DND-41 (cell line): ENCODE measurements at regions not wholly inside any gene's neighbourhood (a gene's known extent, or its start where the extent isn't known, plus 50 kb on each side); places are given as distances from the start of the nearest gene placed in this dataset.
"Not testable (repeated sequence)": the region's sequence is repeated elsewhere in the genome, so short reads cannot be mapped to it uniquely, and the experiment has no call there.

ENCODE experiments used
- ATAC-seq: fragments of 200-7000 bp; cut with Tn5 transposase; 3 replicates; pipeline ENCODE4 v1.9.1; 2021; ENCODE audit warnings: low read depth; ENCODE audit not compliant: insufficient read depth
- DNase-seq: peaks from one replicate; pipeline ENCODE4 v3.0.0-alpha.2; 2020
- H2AFZ ChIP-seq: 2 replicates; pipeline ENCODE4 v1.6.0; 2012; ENCODE audit warnings: low read depth, low read length
- H3K27ac ChIP-seq: 2 replicates; pipeline ENCODE4 v1.5.1; 2012; ENCODE audit warnings: low read length, inconsistent platforms
- H3K27me3 ChIP-seq: fragments of 200-600 bp; sonication (generic); 2 replicates; pipeline ENCODE4 v1.6.0; 2012; ENCODE audit warnings: low read length, mild to moderate bottlenecking, inconsistent platforms; ENCODE audit not compliant: insufficient read depth, poor library complexity
- H3K36me3 ChIP-seq: 2 replicates; pipeline ENCODE4 v1.5.1; 2012; ENCODE audit warnings: low read length, inconsistent platforms; ENCODE audit not compliant: insufficient read depth
- H3K4me1 ChIP-seq: 2 replicates; pipeline ENCODE4 v1.5.1; 2012; ENCODE audit warnings: mild to moderate bottlenecking, low read length; ENCODE audit not compliant: insufficient read depth
- H3K4me2 ChIP-seq: 2 replicates; pipeline ENCODE4 v1.6.0; 2012; ENCODE audit warnings: mild to moderate bottlenecking, moderate library complexity, low read length, inconsistent platforms; ENCODE audit not compliant: insufficient read depth
- H3K4me3 ChIP-seq, 2 experiments: fragments of 200-600 bp in 1 of 2; shearing (Covaris generic) in 1 of 2; 2 replicates each; pipeline ENCODE4 v1.5.1; 2012 to 2016; ENCODE audit warnings: inconsistent platforms in 2 of 2, low read length in 2 of 2, mild to moderate bottlenecking in 2 of 2, low read depth in 1 of 2, moderate library complexity in 1 of 2
- H3K79me2 ChIP-seq: 2 replicates; pipeline ENCODE4 v1.6.0; 2012; ENCODE audit warnings: low read length, inconsistent platforms; ENCODE audit not compliant: insufficient read depth
- H3K9ac ChIP-seq: 2 replicates; pipeline ENCODE4 v1.6.0; 2012; ENCODE audit warnings: low read depth, mild to moderate bottlenecking, inconsistent platforms, low read length, moderate library complexity
- H3K9me3 ChIP-seq: 2 replicates; pipeline ENCODE4 v1.5.1; 2012; ENCODE audit warnings: low read length, moderate library complexity, mild to moderate bottlenecking, inconsistent platforms; ENCODE audit not compliant: insufficient read depth, severe bottlenecking
- H4K20me1 ChIP-seq: 2 replicates; pipeline ENCODE4 v1.6.0; 2012; ENCODE audit warnings: low read length; ENCODE audit not compliant: insufficient read depth

DNA sequence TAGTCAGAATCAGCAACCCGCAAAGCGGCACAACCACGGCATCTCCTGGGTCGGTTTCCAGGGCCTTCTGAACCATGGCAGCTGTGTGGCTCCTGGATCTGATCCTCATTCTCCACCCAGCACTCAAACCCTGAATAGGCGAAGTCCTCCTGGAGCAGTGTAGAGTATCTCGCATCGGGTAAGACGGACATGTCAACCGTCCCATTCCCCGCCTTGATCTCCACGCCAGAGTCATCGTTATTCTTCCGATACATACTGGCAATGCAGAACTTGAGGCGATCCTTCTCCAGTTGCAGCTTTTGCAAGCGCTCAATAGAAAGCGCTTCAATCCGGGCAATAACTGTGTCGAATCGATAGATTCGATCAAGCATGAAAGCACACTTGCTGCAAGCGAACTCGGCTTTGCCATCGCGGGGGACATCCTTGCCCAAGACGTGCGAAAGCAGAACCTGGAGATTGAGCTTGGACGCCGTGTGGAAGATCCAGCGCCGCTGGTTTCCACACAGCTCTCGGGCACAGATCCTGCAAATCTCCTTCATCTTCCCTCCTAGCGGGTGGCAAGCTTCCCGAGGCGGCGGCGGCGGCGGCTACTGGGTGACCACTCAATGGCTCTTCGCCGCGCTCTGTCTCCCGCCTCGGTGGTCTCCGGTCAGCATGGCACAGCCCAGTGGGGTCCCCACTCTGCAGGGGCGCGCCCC, 142.9 kb downstream of the NBPF8 start:
- not testable (repeated sequence) for H3K27me3 ChIP-seq, H3K27ac ChIP-seq, DNase-seq, H3K36me3 ChIP-seq, H3K79me2 ChIP-seq, H3K9me3 ChIP-seq, H4K20me1 ChIP-seq
- ATAC-seq, result peak; percentile 6
- Histone ChIP-seq H3K4me1 (peaks cover 27% of the 10 kb centered on the region), H2AFZ (peak overlapping the region; percentile 25; the same call in 1 of the 2 replicates), H3K9ac (peak overlapping the region; percentile 42), H3K4me3 (peak overlapping the region in 1 of 2 experiments; percentile 54; a peak in 2 of 4 replicates), H3K4me2 (peak overlapping the region; percentile 68)

- H3K4me1 ChIP-seq, result peaks cover 27% of the 10 kb centered on the region
- not testable (repeated sequence) for H3K9me3 ChIP-seq, H3K36me3 ChIP-seq, H3K79me2 ChIP-seq, H3K27me3 ChIP-seq, H4K20me1 ChIP-seq
- ATAC-seq (peak; percentile 90), DNase-seq (peak; percentile 78)
- peak overlapping the region; percentile 83 for H2AFZ ChIP-seq
- peak overlapping the region; percentile 40; the same call in 1 of the 2 replicates for H3K9ac ChIP-seq
- H3K4me3 ChIP-seq, result peak overlapping the region; percentile 21 to 66; a peak in 3 of 4 replicates
- H3K4me2 ChIP-seq, result peak overlapping the region; percentile 56; the same call in 1 of the 2 replicates
- H3K27ac ChIP-seq, result peak overlapping the region; percentile 59
Observed at GRCh38 chr1:120558303-120559060, 143.6 kb downstream of the NBPF8 start.

DNA sequence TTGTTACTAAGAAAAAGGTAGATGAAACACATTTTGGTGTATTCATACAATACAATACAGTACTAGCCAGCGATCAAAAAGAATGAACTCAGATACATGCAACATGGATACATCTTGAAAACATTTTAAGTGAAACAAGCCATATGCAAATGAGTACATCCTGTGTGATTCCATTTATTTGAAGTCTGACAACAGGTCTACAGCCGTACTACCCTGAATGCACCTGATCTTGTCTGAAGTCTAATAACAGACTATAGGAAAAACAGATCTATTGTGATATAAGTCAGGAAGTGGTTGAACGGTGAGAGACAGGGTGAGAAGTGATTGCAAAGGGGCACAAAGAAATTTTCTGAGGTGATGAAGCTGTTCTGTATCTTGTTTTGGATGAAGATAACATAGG, 146.9 kb downstream of the NBPF8 start:
- ATAC-seq, result peak; percentile 33
- not testable (repeated sequence) for H3K9ac ChIP-seq, H3K4me3 ChIP-seq, H3K27me3 ChIP-seq, H3K36me3 ChIP-seq, H3K27ac ChIP-seq, H2AFZ ChIP-seq, H4K20me1 ChIP-seq, H3K9me3 ChIP-seq, H3K79me2 ChIP-seq
- H3K4me1 ChIP-seq, result peaks cover 17% of the 10 kb centered on the region
- peak overlapping the region; percentile 31; the same call in 1 of the 2 replicates for H3K4me2 ChIP-seq
- peak; percentile 15 for DNase-seq

DNA sequence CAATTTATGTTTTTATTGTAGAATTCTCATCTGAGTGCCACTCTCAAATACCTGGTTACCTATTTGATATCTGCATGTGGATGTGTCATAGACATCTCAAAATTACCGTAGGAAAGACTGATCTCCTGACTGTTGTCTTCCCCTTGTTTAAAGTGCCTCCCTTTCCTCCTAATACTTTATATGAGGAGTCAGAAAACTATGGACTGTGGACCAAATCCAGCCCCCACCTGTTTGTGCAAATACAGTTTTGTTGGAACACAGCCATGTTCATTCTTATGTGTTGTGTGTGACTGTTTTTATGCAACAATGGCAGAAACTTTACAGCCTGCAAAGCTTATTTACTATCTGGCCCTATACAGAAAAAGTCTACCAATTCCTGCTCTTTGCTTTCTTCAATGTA, 150.6 kb downstream of the NBPF8 start:
- H2AFZ ChIP-seq, H3K27me3 ChIP-seq, H3K4me1 ChIP-seq, H3K9ac ChIP-seq, H3K9me3 ChIP-seq, H3K27ac ChIP-seq, H3K4me3 ChIP-seq, DNase-seq, H3K79me2 ChIP-seq, H4K20me1 ChIP-seq, H3K4me2 ChIP-seq, ATAC-seq, H3K36me3 ChIP-seq: not testable (repeated sequence)

DNA sequence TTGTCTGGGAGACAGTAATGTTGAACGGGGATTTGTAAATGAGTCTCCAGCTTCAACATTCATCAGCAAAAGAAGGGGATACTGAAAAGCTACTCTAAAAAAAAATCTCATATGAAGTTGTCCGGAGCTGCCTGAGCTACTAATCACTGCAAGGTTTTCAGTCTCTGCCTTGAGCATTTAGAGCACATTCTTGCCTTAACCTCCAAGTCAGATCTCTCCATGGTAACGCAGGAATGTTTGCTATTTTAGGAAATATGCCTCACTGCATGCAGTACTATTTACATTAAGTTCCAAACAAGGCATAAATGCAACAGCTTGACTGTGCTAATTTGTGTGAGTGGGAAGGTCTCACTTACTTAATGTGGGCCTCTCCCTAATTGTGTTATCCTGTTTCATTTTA, 152.8 kb downstream of the NBPF8 start:
- not testable (repeated sequence) for H4K20me1 ChIP-seq, H3K4me1 ChIP-seq, H3K27ac ChIP-seq, H3K4me3 ChIP-seq, H3K79me2 ChIP-seq, H3K36me3 ChIP-seq, DNase-seq, ATAC-seq, H3K9ac ChIP-seq, H3K4me2 ChIP-seq, H2AFZ ChIP-seq, H3K27me3 ChIP-seq, H3K9me3 ChIP-seq

GRCh38 chr1:120575201-120575600, 148.5 kb upstream of the NBPF26 start:
- not testable (repeated sequence) for H3K4me2 ChIP-seq, H3K27ac ChIP-seq, H3K36me3 ChIP-seq, H2AFZ ChIP-seq, H3K9ac ChIP-seq, DNase-seq, H4K20me1 ChIP-seq, H3K79me2 ChIP-seq, H3K9me3 ChIP-seq, ATAC-seq, H3K4me1 ChIP-seq, H3K27me3 ChIP-seq, H3K4me3 ChIP-seq

- DNase-seq, H3K4me1 ChIP-seq, H2AFZ ChIP-seq, H3K27ac ChIP-seq, H3K27me3 ChIP-seq, H3K9me3 ChIP-seq, H3K36me3 ChIP-seq, H3K4me2 ChIP-seq, H3K4me3 ChIP-seq, H3K79me2 ChIP-seq, H3K9ac ChIP-seq, H4K20me1 ChIP-seq, ATAC-seq: not testable (repeated sequence)
Observed at GRCh38 chr1:120582135-120582534, 141.6 kb upstream of the NBPF26 start.

DNA sequence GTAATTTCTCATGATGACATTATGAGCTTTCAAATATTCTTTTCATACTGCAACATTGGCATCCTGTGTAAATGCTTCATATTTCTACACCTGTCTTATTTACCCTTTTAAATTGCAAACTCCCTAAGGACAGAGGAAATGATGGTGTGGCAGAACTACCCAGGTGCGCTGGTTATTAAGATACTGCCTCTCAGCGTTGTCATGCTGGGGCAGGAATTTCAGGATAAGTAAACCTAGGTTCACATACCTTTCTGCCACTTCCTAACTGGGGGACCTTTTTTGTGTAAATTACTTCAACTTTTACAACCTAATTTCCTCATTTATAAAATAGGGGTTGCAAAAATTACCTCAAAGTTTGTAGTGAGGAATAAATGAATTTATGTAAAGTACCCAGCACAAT, 137.7 kb upstream of the NBPF26 start:
- not testable (repeated sequence) for H3K4me1 ChIP-seq, H3K9ac ChIP-seq, ATAC-seq, H3K27me3 ChIP-seq, H3K4me2 ChIP-seq, H3K4me3 ChIP-seq, H2AFZ ChIP-seq, H3K27ac ChIP-seq, H4K20me1 ChIP-seq, H3K9me3 ChIP-seq, H3K36me3 ChIP-seq, H3K79me2 ChIP-seq, DNase-seq
